ENCODE measurements at regions not wholly inside any gene's neighbourhood (a gene's known extent, or its start where the extent isn't known, plus 50 kb on each side); places are given as distances from the start of the nearest gene placed in this dataset.
"Not testable (repeated sequence)": the region's sequence is repeated elsewhere in the genome, so short reads cannot be mapped to it uniquely, and the experiment has no call there.

DNA sequence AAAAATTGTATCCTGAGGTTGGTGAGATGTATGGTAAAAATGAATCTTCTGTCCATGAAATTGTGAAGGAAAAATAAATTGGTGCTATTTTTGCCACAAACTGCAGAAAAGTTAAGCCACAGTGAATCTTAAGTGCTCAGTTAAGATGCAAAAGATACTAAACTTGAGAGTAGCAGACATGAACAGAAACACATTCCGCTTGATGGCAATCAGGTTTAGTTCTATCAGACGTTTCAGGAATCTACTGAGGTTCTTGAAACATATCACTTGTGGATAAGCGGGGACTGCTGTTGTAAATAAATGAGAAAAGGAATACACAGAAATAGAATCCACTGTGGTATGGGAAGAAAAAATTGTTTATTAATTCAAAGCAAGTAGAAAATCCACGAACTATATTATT is 311.2 kb upstream of the PRR16 start:
- no peak for DNase-seq

DNA sequence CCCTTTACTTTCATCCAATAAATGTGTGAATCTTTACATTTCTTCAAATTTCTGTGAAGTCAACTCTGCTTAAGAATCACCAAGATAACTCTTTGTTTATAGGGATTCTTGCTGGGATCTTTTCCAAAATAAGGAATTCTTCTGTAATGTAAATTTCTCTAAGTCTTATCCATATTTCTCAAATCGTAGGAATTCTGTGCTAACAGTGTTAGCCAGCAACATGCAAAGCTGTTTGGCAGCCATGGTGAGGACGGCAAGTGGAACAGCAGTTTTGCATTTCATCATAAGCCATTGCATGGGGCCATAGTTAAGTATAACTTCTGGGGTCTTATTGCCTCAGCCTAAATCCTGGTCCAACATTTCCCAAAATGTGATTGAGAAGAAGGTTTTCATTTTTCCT is 310.5 kb upstream of the PRR16 start:
- no peak for DNase-seq

DNA sequence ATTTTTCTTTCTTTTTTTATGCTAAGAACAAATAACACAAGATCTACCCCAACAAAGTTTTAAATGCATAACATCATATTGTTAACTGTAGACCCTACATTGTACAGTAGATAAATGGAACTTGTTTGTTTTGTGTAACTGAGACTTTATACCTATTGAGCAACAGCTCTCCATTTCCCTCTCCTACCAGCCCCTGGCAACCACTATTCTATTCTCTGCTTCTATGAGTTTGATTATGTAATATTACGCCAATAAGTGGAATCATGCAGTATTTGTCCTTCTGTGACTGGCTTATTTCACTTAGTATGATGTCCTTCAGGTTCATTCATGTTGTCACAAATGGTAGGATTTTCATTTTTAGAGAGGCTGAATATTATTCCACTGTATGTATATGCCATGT is 308.2 kb upstream of the PRR16 start:
- DNase-seq: no peak

DNA sequence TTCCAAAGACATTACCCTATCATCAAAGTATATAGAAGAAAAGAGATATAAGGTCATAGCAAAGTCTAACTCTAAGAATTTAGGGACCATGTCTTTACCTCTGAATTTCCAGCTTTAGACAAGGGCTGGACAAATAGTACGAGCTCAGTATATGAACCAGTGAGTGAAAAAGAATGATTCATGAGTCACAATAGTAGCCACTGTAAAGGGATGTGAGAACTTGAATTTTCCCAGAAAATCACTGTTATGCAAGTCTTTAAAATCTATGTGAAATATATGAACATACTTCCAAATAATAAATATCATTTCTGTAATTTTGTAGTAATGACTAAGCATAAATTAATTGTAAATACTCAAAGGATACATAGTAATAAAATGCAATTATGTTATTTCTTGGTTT is 305.9 kb upstream of the PRR16 start:
- no peak for DNase-seq

DNA sequence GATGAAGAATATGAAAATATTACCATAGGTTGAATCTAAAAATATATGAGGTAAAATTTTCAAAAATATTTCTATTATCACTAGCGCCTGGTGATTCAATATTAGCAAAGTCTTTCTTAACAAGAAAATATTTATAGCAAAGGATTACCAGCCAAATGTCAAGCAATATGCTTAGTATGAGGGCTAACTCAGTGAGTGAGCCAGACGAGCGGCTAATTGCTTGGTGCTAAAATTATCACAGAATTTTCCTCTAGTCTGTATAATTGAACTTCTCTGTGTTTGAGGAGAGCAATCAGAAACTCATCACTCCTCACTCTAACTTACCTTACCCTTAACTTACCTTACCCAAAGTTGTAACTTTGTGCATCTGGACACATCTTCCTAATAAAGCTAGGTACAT is 304.9 kb upstream of the PRR16 start:
- no peak for DNase-seq

DNA sequence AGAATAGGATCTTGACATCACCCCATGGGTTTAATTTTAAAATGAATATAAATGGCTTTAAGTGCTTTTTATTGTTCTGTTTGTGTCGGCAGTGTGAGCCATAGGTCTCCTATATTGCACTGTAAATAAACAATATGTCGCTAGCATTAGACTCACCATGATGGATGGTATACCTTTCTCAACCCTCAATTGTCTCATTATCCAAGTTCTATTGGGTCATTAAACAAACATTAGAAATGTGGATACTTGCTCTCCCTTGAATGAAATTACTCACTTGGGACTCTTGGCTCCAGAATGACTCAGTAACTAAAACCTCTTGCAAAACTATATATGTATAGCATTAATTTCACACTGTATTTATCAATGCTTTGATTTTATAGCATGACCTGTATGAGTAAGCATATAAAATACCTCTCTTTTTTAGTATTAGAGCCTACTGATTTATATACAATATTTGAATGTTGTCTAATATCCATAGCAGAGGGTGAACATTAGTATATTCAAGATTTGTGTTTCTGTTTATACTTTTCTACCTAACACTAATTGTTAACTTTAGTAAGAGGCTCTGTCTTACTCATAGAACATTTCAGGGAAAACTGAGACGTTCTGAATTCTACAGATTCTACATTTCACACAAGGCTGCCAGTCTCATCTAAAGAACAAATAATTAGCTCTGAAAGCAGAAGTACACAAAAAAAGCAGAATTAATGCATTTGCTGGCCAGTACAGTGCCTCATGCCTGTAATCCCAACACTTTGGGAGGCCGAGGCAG is 303.8 kb upstream of the PRR16 start:
- no peak for DNase-seq

DNA sequence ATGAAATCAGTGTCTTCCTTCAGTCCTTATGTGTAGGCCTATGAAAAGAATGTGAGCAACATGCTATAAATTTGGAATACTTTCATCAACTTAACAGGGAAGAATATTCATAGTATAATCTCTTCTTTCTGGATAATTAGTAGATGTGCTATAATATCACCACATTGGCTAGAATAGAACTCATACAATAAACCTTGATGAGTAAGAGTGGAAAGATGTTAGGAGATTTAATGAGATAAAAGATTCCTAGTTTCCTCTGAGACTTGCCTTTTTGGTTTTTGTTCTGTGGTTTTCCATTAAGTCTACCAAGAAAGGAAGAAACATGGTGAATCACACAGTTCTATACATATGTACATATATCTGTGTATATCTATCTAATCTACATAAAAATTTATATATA is 301.8 kb upstream of the PRR16 start:
- no peak for DNase-seq

DNA sequence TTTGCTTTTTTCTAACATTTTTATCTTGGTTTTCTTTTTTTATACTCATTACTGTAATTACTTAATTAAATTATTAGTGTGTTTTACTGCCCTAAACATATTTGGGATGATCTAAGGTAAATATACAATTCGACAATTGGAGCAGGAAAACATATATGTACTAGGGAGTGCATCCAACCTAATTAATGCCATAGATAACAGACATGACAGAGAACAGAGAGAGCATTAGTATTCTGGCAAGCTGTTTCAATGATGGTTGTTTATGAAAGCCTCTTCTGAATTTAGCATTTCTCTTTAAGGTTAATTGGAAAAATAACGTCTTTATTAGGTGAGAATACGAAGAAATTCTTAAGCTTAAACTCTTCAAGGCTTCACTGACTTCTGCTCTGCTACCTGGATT is 300.1 kb upstream of the PRR16 start:
- no peak for DNase-seq

DNA sequence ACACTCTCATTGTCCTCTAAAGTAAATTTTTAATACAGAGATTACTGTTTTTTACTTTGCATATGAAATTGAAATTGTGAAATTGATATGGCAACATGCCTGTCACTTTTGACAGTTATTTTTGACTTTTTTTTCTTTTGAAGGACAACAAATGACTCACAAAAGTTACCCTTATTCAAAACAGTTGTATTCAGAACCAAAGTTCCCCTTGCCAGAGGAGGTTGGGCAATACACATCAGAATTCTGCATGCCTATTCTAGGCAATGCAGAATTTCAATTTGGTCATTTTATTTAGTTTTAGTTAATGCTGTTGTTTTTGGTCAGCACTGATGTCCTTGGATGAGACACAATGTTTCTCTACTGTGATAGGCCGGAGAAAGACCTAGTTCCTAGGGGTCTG is 299.1 kb upstream of the PRR16 start:
- DNase-seq: no peak

DNA sequence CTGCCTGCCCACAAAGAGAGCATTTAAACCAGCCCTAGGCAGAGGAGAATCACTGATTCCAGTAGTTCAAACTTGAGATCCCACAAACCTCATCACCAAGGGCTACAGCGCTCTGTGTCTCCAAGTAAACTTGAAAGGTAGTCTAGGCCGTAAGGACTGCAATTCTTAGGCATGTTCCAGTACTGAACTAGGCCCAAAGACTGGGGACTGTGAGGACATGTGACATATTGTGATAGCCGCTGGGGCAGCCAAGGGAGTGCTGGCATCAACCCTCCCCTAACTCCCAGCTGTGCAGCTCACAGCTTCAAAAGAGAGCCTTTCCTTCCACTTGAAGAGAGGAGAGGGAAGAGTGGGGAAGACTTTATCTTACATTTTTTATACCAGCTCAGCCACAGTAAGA is 291.0 kb upstream of the PRR16 start:
- DNase-seq: no peak

DNA sequence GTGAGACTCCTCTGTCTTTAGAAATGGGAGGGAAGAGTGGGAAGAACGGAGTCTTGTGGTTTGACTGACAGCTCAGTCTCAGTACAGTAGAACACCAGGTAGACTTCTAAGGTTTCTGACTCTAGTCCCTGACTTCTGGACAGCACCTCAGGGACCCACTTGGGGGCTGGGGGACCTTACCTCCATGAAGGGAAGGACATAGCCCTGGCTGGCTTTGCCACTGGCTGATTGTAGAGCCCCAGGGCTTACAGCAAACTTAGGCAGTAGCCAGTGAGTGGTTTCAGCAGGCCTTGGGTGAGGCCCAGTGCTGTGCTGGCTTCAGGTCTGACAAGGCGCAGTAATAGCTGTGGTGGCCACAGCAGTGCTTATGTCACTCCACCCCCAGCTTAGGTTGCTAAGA is 290.0 kb upstream of the PRR16 start:
- DNase-seq: no peak

DNA sequence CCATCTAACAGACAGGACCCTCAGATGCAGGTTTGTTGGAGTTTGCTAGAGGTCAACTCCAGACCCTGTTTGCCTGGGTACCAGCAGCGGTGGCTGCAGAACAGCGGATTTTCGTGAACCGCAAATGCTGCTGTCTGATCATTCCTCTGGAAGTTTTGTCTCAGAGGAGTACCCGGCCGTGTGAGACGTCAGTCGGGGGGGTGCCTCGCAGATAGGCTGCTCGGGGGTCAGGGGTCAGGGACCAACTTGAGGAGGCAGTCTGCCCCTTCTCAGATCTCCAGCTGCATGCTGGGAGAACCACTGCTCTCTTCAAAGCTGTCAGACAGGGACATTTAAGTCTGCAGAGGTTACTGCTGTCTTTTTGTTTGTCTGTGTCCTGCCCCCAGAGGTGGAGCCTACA is 282.9 kb upstream of the PRR16 start:
- not testable (repeated sequence) for DNase-seq

DNA sequence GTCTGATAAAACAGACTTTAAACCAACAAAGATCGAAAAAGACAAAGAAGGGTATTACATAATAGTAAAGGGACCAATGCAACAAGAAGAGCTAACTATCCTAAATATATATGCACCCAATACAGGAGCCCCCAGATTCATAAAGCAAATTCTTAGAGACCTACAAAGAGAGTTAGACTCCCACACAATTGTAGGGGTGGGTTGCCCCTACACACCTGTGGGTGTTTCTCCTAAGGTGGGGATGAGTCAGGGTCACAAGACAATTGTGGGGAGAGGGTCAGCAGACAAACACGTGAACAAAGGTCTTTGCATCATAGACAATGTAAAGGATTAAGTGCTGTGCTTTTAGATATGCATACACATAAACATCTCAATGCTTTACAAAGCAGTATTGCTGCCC is 269.4 kb upstream of the PRR16 start:
- not testable (repeated sequence) for DNase-seq

DNA sequence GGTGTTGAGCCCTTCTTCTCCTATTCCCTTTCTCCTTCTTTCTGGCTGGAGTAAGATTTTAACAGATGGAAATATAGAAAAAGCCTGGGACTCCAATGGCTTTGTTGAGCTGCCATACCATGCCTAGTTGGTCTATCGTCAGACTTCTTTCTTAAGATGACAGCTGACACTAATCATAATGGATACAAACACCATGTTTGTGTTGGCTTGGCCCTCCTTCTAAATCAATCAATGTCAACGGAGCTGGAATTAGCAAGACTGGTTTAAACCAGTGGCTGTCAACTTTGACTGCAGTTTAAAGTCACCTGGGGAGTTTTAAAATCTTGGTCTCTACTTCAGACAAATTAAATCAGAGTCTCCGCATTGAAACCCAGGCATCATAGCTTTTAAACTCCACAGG is 264.5 kb upstream of the PRR16 start:
- no peak for DNase-seq

DNA sequence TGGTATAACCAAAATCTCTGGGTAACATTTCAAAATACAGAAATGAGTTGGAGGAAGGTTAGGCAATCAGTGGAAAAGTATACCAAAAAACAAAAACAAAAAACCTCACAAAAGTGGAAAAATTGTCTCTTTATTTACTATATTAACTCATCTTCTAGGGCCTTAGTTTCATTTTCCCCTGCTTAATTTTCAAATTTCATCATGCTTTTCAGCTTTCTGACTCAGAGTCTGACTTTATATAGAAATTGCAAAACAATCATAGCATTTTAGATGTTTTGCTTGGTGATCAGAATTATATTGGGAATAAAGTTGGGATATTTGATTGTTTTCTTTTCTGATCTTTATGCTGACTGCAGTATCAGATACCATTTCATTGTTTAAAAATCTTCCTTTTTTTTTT is 257.0 kb upstream of the PRR16 start:
- no peak for DNase-seq

DNA sequence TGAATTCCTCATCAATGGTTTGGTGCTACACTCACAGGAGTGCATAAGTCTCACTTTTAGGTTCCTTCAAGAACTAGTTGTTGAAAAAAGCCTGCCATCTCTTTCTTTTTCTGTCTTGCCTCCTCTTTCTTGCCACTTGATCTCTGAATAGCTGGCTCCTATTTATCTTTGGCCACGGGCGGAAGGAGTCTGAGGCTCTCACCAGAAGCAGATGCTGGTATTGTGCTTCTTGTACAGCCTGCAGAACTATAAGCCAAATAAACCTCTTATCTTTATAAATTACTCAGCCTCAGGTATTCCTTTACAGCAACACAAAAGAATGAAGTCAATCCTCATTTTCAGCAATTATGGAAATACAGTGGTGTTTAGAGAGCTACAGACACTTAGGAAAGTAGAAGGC is 247.1 kb upstream of the PRR16 start:
- DNase-seq: no peak

DNA sequence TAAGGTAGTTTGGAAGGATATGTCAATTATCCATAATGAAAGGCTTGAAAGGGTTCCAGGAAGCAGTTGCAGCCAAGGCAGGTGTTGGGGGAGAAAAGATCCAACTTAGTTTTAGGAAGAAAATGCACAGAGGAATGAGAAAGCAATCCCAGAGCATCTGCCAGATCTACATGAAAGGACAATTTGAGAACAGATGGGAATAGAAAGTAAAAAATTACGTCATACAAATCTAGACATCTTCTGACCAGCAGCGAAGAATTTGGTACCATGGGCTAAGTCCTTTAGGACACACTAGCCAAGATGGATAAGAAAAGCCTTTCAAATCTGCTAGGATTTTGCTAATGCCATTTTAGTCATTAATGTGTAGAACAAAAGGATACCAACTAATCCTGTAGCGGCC is 244.1 kb upstream of the PRR16 start:
- DNase-seq: no peak

DNA sequence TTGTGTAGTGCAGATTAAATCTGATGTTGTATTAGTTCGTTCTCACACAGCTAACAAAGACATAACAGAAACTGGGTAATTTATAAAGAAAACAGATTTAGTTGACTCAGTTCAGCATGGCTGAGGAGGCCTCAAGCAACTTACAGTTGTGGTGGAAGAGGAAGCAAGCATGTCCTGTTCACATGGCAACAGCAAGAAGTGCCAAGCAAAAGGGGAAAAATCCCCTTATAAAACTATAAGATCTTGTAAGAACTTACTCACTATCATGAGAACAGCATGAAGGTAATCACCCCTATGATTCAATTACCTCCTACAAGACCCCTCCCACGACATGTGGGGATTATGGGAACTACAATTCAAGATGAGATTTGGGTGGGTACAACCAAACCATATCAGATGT is 238.6 kb upstream of the PRR16 start:
- DNase-seq: no peak

DNA sequence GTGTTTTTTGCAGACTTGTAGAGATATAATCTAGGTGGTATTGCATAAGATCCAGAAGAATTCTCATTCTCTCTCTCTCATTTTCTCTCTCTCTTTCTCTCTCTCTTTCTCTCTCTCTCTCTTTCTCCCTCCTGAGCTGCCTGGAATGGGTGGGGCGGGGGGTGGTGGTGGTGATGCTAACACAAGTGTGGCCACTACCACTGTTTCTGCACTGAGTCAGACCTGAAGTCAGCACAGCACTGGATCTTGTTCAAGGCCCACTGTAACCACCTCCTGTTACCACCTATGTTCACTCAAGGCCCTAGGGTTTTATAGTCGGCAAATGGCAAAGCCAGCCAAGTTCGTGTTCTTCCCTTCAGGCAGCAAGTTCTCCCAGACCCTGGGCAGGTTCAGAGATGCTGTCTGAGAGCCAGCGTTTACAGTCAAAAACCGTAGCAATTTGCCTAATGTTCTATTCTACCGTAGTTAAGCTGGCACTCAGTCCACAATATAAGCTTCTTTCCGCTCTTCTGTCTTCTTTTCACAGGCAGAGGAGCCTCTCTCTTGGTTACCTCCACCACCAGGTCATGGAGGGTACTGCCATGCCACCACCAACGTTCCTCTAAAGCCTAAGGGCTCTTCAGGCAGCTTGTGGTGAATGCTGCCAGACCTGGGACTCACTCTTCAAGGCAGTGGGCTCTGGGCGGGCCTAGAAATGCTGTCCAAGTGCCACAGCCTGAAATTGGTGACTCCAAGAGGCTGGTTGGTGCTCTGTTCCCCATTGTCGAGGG is 235.7 kb upstream of the PRR16 start:
- no peak for DNase-seq

DNA sequence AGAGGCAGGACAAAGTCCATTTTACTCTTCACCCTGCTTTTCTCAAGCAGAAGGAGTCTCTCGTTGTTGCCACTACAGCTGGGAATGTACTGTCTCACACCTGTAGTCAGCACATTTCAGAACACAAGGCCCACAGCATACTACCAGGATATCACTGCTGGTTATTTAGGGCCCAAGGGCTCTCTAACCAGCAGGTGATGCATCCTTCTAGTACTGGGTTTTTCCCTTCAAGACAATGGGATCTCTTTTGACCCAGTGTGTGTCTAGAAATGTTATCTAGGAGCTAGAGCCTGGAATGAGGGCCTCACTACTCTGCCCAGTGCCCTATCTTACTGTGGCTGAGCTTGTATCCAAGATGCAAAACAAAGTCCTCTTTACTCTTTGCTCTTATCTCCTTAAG is 235.1 kb upstream of the PRR16 start:
- DNase-seq: no peak

DNA sequence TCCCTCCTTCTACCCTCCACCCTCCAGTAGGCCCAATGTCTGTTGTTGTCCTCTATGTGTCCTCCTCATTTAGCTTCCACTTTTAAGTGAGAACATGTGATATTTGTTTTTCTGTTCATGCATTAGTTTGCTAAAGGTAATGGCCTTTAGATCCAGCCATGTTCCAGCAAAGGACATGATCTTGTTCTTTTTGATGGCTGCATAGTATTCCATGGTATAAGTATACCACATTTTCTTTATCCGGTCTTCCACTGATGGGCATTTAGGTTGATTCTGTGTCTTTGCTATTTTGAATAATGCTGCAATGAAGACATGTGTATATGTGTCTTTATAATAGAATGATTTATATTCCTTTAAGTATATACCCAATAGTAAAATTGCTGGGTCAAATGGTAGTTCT is 232.5 kb upstream of the PRR16 start:
- DNase-seq: no peak

DNA sequence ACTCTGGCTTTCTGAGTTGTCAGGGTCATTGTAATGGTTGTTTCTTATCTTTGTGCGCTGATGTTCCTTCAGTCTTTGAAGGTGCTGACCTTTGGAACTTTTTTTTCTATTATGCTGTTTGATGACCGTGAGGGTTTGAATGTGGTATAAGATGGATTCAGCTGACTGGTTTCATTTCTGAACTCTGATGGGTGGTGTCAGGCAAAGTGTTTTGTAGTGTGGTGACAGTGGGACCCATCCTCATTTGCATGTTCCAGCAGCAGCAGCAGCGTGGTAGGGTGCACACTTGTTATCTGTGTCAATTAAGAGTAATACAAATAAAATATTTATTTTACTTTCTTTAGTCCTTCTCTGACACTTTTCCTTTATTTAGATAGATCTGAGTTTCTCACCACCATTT is 227.7 kb upstream of the PRR16 start:
- DNase-seq: no peak

DNA sequence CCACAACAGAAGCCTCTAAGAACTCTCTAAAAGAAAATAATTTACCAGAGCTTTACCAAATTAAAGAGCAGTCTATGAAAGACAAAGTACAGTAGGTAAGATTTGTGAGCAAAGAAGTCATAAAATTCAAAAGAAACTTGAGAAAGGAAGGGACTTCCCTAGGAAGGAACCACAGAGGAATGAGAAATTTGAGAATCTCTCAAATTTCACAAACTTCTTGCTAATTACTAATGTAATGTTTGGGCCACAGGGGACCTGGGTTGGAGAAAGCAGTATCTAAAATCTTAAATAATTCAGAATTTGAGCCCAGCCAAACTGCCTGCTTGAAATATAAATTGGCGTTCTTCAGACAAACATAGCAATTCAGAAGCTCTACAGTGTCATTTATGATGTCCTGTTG is 225.0 kb upstream of the PRR16 start:
- no peak for DNase-seq

DNA sequence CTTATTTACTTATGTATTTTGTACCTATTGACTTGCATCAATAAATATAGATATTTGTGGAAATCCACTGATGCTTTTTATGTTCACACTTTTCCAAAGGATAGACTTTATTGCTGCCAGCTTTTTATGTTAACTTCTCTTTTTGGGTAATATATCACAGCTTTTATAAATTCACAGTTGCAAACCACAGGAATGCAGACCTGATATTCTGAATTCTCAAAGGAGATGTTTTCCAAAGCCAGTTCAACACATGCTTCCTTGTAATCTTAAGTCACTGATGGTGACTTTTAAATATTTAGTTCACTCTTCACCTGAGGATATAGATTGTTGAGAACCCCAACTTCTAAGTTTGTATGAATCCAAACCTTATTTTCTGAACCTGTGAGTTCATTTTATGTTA is 223.4 kb upstream of the PRR16 start:
- DNase-seq: no peak

DNA sequence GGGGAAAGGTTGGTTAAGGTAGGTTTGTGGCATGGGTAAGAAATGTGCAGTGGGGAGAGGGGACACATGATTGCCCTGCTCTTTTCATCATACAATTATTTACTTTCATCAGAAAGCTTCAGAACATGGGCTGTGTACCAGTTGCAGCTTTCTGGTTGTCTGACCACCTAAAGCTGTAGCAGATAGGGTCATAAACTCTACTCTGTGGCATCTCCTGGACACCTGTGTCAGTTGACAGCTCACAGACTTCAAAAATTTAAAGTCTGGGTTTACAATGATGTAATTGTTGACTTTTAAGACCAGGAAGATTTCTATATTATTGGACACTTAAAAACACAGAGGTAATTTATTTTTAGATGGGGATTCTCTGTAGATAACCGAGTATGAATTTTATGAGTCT is 222.7 kb upstream of the PRR16 start:
- DNase-seq: no peak
